OCI-LY7 (cell line): ENCODE measurements at regions not wholly inside any gene's neighbourhood (a gene's known extent, or its start where the extent isn't known, plus 50 kb on each side); places are given as distances from the start of the nearest gene placed in this dataset.

Source experiments
- BruUV-seq: library from RNA; stranded (reverse); fragments of 400-500 nt; replicated peaks from 2 replicates; lab custom pipeline; 2021; lab: Mats Ljungman, UMichigan
- CTCF ChIA-PET: fragments of 300-600 bp; sonication (Branson Sonifier 250); formaldehyde crosslinking; loops from one replicate; lab custom pipeline; 2022; ENCODE audit warnings: antibody characterized with exemption; ENCODE audit not compliant: unreplicated experiment; lab: Charles Lee
- POLR2A ChIA-PET: fragments of 300-600 bp; sonication (Branson Sonifier 250); formaldehyde crosslinking; loops from one replicate; lab custom pipeline; 2022; ENCODE audit warnings: antibody characterized with exemption; lab: Charles Lee
- DNase-seq: peaks from one replicate; pipeline ENCODE4 v3.0.0-alpha.2; 2015; ENCODE audit warnings: low spot score
- H2AFZ ChIP-seq: fragments of 200-600 bp; sonication (generic), shearing (Covaris generic); 2 replicates; pipeline ENCODE4 v1.6.1; 2014; ENCODE audit warnings: mild to moderate bottlenecking, antibody characterized with exemption, low read length, moderate library complexity
- H3K27ac ChIP-seq: fragments of 200-600 bp; sonication (generic); 2 replicates; pipeline ENCODE4 v1.5.1; 2014; ENCODE audit warnings: mixed run types, low read depth, mild to moderate bottlenecking, moderate library complexity, low read length, inconsistent platforms; ENCODE audit not compliant: poor library complexity, severe bottlenecking
- H3K36me3 ChIP-seq: fragments of 200-600 bp; sonication (generic); 2 replicates; pipeline ENCODE4 v1.6.1; 2014; ENCODE audit warnings: mild to moderate bottlenecking, antibody characterized with exemption, low read length, moderate library complexity, mixed read lengths; ENCODE audit not compliant: insufficient read depth
- H3K4me1 ChIP-seq: fragments of 200-600 bp; sonication (generic); 2 replicates; pipeline ENCODE4 v1.5.1; 2014; ENCODE audit warnings: mild to moderate bottlenecking, low read length; ENCODE audit not compliant: insufficient read depth, poor library complexity, severe bottlenecking
- H3K4me2 ChIP-seq: fragments of 200-600 bp; sonication (generic); 2 replicates; pipeline ENCODE4 v1.6.1; 2014; ENCODE audit warnings: mild to moderate bottlenecking, low read length
- H3K4me3 ChIP-seq: fragments of 200-600 bp; sonication (generic); 2 replicates; pipeline ENCODE4 v1.5.1; 2014; ENCODE audit warnings: mild to moderate bottlenecking, low read depth, low read length; ENCODE audit not compliant: poor library complexity, severe bottlenecking
- H3K79me2 ChIP-seq: fragments of 200-600 bp; sonication (generic); 2 replicates; pipeline ENCODE4 v1.6.1; 2016; ENCODE audit warnings: low read depth, mild to moderate bottlenecking, low read length, moderate library complexity, mixed read lengths; ENCODE audit not compliant: insufficient read depth
- H3K9me2 ChIP-seq: fragments of 200-600 bp; sonication (generic); 2 replicates; pipeline ENCODE4 v1.6.1; 2016; ENCODE audit warnings: mild to moderate bottlenecking, low read length, mixed read lengths; ENCODE audit not compliant: insufficient read depth
- H3K9me3 ChIP-seq: fragments of 200-600 bp; sonication (generic); 2 replicates; pipeline ENCODE4 v1.6.1; 2014; ENCODE audit warnings: mild to moderate bottlenecking, mixed run types, low read length, mixed read lengths
- H4K20me1 ChIP-seq: fragments of 200-600 bp; sonication (generic); 2 replicates; pipeline ENCODE4 v1.6.1; 2014; ENCODE audit warnings: mild to moderate bottlenecking, antibody characterized with exemption, low read length, moderate library complexity, mixed read lengths; ENCODE audit not compliant: insufficient read depth
- CTCF ChIP-seq: fragments of 200-600 bp; sonication (generic); conservative IDR thresholded peaks from 2 replicates; pipeline ENCODE4 v1.5.1; 2014; ENCODE audit warnings: mild to moderate bottlenecking, antibody characterized with exemption, low read length, moderate library complexity, mixed read lengths
- EZH2phosphoT487 ChIP-seq: fragments of 200-600 bp; sonication (generic); IDR thresholded peaks from 2 replicates; pipeline ENCODE4 v1.6.1; 2018; ENCODE audit warnings: low read depth, borderline replicate concordance, mild to moderate bottlenecking, mixed run types, antibody characterized with exemption, low read length, moderate library complexity, mixed read lengths
- intact Hi-C: fragments of 100-400 bp; cut with micrococcal nuclease; formaldehyde crosslinking; loops from one replicate; pipeline ENCODE4 v1.10.0; 2022; ENCODE audit not compliant: unreplicated experiment

GRCh38 chr5:61744690-61745619 is 412.9 kb downstream of the ZSWIM6 start:
- no peaks in the 10 kb centered on the region for H3K79me2 ChIP-seq
- no peak for DNase-seq
- no TSS peak for BruUV-seq
- CTCF ChIA-PET = no interaction called here
- H3K4me2 ChIP-seq = no peak overlapping the region
- no peaks in the 10 kb centered on the region for H3K36me3 ChIP-seq
- no peaks in the 10 kb centered on the region for H3K9me2 ChIP-seq
- no peaks in the 10 kb centered on the region for H4K20me1 ChIP-seq
- no peak overlapping the region for H3K4me3 ChIP-seq
- intact Hi-C loops = no loop called here
- H2AFZ ChIP-seq = no peak overlapping the region
- H3K4me1 ChIP-seq = no peaks in the 10 kb centered on the region
- no peak for TF ChIP-seq CTCF
- TF ChIP-seq EZH2phosphoT487 = no peak
- no peak overlapping the region for H3K27ac ChIP-seq
- H3K9me3 ChIP-seq = no peaks in the 10 kb centered on the region
- POLR2A ChIA-PET = no interaction called here

- ChIA-PET POLR2A (no interaction called here), CTCF (no interaction called here)
- H4K20me1 ChIP-seq = no peaks in the 10 kb centered on the region
- H3K27ac ChIP-seq = no peak overlapping the region
- no peaks in the 10 kb centered on the region for H3K4me1 ChIP-seq
- no peaks in the 10 kb centered on the region for H3K36me3 ChIP-seq
- TF ChIP-seq CTCF (no peak), EZH2phosphoT487 (no peak)
- no peaks in the 10 kb centered on the region for H3K9me3 ChIP-seq
- no peak for DNase-seq
- no peaks in the 10 kb centered on the region for H3K79me2 ChIP-seq
- intact Hi-C loops = no loop called here
- no peak overlapping the region for H3K4me3 ChIP-seq
- BruUV-seq = no TSS peak
- no peak overlapping the region for H2AFZ ChIP-seq
- no peak overlapping the region for H3K4me2 ChIP-seq
- no peaks in the 10 kb centered on the region for H3K9me2 ChIP-seq
Measured at GRCh38 chr5:61746831-61747575, 414.9 kb downstream of the ZSWIM6 start.
